AG09309 (cell line): ENCODE measurements at regions not wholly inside any gene's neighbourhood (a gene's known extent, or its start where the extent isn't known, plus 50 kb on each side); places are given as distances from the start of the nearest gene placed in this dataset.

Experiments
- DNase-seq: peaks from one replicate; pipeline ENCODE4 v3.0.0-alpha.2; 2010; ENCODE audit warnings: low read depth
- H3K4me3 ChIP-seq: 2 replicates; pipeline ENCODE4 v1.5.1; 2011; ENCODE audit warnings: mild to moderate bottlenecking, low read depth, low read length, moderate library complexity; ENCODE audit not compliant: control insufficient read depth
- CTCF ChIP-seq: IDR thresholded peaks from 2 replicates; pipeline ENCODE4 v1.5.1; 2011; ENCODE audit warnings: mild to moderate bottlenecking, low read depth, low read length, inconsistent platforms; ENCODE audit not compliant: insufficient read depth, control insufficient read depth; ENCODE audit errors: missing control alignments

- H3K4me3 ChIP-seq, result peak overlapping the region; percentile 54
- TF ChIP-seq CTCF, result peak; percentile 16
- DNase-seq, result peak; percentile 73
Observed at GRCh38 chr9:129320575-129321285, 142.7 kb upstream of the IER5L start.

- H3K4me3 ChIP-seq, result peak overlapping the region; percentile 24; the same call in 1 of the 2 replicates
- no peak for TF ChIP-seq CTCF
- DNase-seq, result no peak
Observed at GRCh38 chr9:129319938-129320481, 141.9 kb upstream of the IER5L start.

GRCh38 chr9:129319076-129319937, 141.2 kb upstream of the IER5L start:
- no peak overlapping the region for H3K4me3 ChIP-seq
- no peak for DNase-seq
- TF ChIP-seq CTCF, result no peak

GRCh38 chr9:129318121-129319075, 140.3 kb upstream of the IER5L start:
- no peak for TF ChIP-seq CTCF
- no peak for DNase-seq
- no peak overlapping the region for H3K4me3 ChIP-seq

- DNase-seq, result no peak
- no peak overlapping the region for H3K4me3 ChIP-seq
- no peak for TF ChIP-seq CTCF
Observed at GRCh38 chr9:129317179-129318011, 139.3 kb upstream of the IER5L start.
